ENCODE measurements at regions not wholly inside any gene's neighbourhood (a gene's known extent, or its start where the extent isn't known, plus 50 kb on each side); places are given as distances from the start of the nearest gene placed in this dataset.

- Histone ChIP-seq H3K27ac (no peak overlapping the region), H3K4me1 (peaks cover 0 to 4% (median 0%) of the 10 kb centered on the region in 4 donors), H3K36me3 (no peaks in the 10 kb centered on the region), H3K4me3 (no peak overlapping the region), H3K9me3 (no peaks in the 10 kb centered on the region), H3K27me3 (no peaks in the 10 kb centered on the region)
- TF ChIP-seq POLR2A (IDR thresholded peaks at IDR 0.05) (no peak), CTCF (IDR thresholded peaks at IDR 0.05) (no peak), EP300 (IDR thresholded peaks at IDR 0.05) (no peak), POLR2AphosphoS5 (IDR thresholded peaks at IDR 0.05) (no peak)
- intact Hi-C loops (cut with DNase I; ENCODE audit: low total_unique reads): no loop called here
- DNase-seq: peak in 1 of 2 donors; percentile 19
- 11 to 36% (median 30%) methylated on average over 1 of the region's 1 CpG for WGBS, 5 donors
These were observed 129.9 kb upstream of the CHST9 start for GRCh38 chr18:27314996-27315395.

- Histone ChIP-seq H3K27ac (no peak overlapping the region), H3K36me3 (no peaks in the 10 kb centered on the region), H3K27me3 (no peaks in the 10 kb centered on the region), H3K4me1 (peaks cover 0 to 4% (median 0%) of the 10 kb centered on the region in 4 donors), H3K9me3 (no peaks in the 10 kb centered on the region), H3K4me3 (no peak overlapping the region)
- intact Hi-C loops (cut with DNase I; ENCODE audit: low total_unique reads): no loop called here
- no peak for DNase-seq
- TF ChIP-seq EP300 (IDR thresholded peaks at IDR 0.05) (no peak), POLR2A (IDR thresholded peaks at IDR 0.05) (no peak), CTCF (IDR thresholded peaks at IDR 0.05) (no peak), POLR2AphosphoS5 (IDR thresholded peaks at IDR 0.05) (no peak)
- 14 to 24% (median 16%) methylated on average over 1 of the region's 1 CpG for WGBS, 5 donors
These were observed 128.6 kb upstream of the CHST9 start for GRCh38 chr18:27313678-27314077.

- H3K9me3 ChIP-seq: no peaks in the 10 kb centered on the region
- H3K27me3 ChIP-seq: no peaks in the 10 kb centered on the region
- TF ChIP-seq POLR2A (IDR thresholded peaks at IDR 0.05): no peak
- no peak for TF ChIP-seq CTCF (IDR thresholded peaks at IDR 0.05)
- TF ChIP-seq POLR2AphosphoS5 (IDR thresholded peaks at IDR 0.05): no peak
- TF ChIP-seq EP300 (IDR thresholded peaks at IDR 0.05): no peak
- no peak for DNase-seq
- intact Hi-C loops (cut with DNase I; ENCODE audit: low total_unique reads): no loop called here
- peaks cover 0 to 4% (median 0%) of the 10 kb centered on the region in 4 donors for H3K4me1 ChIP-seq
- no peak overlapping the region for H3K27ac ChIP-seq
- no peaks in the 10 kb centered on the region for H3K36me3 ChIP-seq
- WGBS, 5 donors: 70 to 83% (median 80%) methylated on average over 1 of the region's 1 CpG
- H3K4me3 ChIP-seq: no peak overlapping the region
These were observed 127.7 kb upstream of the CHST9 start for GRCh38 chr18:27312853-27313252.

- H3K27me3 ChIP-seq: no peaks in the 10 kb centered on the region
- no peaks in the 10 kb centered on the region for H3K9me3 ChIP-seq
- WGBS, 5 donors: 57 to 80% (median 74%) methylated on average over 1 of the region's 1 CpG
- no peak overlapping the region for H3K27ac ChIP-seq
- TF ChIP-seq POLR2A (IDR thresholded peaks at IDR 0.05): no peak
- TF ChIP-seq POLR2AphosphoS5 (IDR thresholded peaks at IDR 0.05): no peak
- no peak for TF ChIP-seq EP300 (IDR thresholded peaks at IDR 0.05)
- TF ChIP-seq CTCF (IDR thresholded peaks at IDR 0.05): no peak
- DNase-seq: no peak
- H3K4me3 ChIP-seq: no peak overlapping the region
- intact Hi-C loops (cut with DNase I; ENCODE audit: low total_unique reads): no loop called here
- no peaks in the 10 kb centered on the region for H3K36me3 ChIP-seq
- peaks cover 0 to 4% (median 0%) of the 10 kb centered on the region in 4 donors for H3K4me1 ChIP-seq
These were observed 127.0 kb upstream of the CHST9 start for GRCh38 chr18:27312153-27312552.
